ENCODE measurements at regions not wholly inside any gene's neighbourhood (a gene's known extent, or its start where the extent isn't known, plus 50 kb on each side); places are given as distances from the start of the nearest gene placed in this dataset.
"Not testable (repeated sequence)": the region's sequence is repeated elsewhere in the genome, so short reads cannot be mapped to it uniquely, and the experiment has no call there.

DNA sequence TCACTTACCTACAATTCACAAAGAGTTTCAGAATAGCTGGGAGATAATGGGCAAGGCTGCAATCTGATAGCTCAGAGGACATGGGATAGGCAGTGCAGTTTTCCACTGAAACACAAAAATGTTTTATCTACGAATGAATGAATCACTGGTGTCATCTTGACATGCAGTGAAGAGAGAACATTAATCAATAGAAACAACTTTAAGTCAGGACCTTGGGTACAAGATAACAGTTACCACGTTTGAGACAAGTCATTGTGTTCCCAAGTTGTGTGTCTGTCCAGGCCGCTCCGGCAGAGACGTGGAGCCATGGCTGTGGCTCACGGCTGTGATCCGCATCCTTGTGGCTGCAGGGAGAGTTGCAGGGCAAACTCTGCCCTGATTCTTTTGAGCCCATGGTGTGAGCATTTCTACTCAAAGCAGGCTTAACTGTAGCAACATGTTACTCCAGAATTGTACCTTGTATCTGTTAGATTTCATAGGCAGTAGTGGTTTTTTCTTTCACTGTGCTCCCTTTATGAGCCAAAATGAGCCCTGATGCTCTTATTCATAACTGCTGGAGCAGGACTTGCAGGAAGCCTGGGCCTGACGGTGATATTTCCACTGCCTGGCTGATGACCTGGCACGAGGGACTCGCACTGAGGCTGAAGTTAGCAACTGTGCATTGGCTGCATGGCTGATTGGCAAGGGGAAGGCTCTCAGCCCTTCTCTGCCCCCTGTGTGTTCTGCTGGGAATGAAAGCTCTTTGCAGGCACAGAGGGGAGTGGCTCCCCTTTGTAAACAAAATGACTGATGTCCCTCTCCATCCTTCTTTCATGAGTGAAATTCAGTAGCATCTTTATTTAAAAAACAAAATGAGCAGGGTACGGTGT, 465.2 kb downstream of the AJAP1 start:
- DNase-seq: no peak

GRCh38 chr1:5118771-5119170, 464.4 kb downstream of the AJAP1 start:
- DNase-seq: not testable (repeated sequence)

- DNase-seq: not testable (repeated sequence)
Observed at GRCh38 chr1:5118292-5118691, 463.9 kb downstream of the AJAP1 start.

DNA sequence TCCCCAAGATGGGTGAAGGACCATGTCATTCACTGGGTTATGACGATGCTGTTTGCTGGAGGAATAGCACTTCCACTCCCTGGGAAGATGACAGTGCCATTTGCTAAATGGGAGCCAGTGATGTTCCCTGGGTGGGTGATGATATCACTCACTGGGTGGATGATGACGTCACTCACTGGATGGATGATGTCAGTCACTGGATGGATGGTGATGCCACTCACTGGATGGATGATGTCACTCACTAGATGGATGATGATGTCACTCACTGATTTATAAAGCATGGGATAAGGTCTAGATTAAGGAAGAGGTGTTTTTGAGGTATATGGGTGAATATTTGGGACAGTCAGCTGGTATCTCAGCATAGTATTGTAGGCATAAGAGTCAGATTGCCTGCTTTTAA, 457.2 kb downstream of the AJAP1 start:
- DNase-seq: no peak

DNA sequence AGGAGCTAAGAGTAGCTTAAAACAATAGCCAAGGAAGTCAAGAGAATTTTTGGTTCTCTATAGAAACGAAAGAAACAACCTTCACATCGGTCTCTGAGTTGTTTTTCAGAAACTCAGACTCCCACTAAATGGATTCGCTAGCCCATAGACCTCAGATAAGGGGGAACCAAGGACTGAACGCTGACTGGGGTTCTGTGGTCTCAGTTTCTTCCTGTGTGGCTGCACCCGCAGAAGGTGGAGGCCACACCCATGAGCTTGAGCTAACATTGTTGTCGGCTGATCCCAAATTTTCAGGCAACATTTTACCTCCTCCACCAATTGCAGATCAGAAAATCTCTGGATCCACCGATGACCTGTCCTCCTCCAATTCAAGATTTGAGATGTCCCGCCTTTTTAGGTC, 456.1 kb downstream of the AJAP1 start:
- DNase-seq: no peak

- no peak for DNase-seq
Observed at GRCh38 chr1:5109633-5110032, 455.2 kb downstream of the AJAP1 start.

DNA sequence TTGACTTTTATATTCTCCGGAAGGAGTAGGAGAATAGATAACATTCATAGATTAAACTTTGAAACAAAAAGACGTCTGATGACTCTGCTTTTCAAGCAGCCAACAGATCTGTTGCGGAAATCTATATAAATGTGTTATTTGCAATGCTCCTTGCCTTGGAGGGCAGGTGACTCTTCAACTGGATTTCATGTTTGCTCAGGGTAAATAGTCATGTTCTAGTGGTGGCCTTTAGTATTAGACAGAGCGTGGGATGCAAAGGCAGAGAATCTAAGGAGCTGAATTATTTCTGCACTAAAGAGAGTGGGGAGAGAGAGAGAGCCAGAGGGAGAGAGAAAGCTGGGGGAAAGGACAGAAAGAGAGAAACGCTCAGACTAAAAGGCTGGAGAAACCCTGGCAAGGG, 454.3 kb downstream of the AJAP1 start:
- no peak for DNase-seq

- DNase-seq: no peak
Observed at GRCh38 chr1:5105744-5106143, 451.3 kb downstream of the AJAP1 start.

DNA sequence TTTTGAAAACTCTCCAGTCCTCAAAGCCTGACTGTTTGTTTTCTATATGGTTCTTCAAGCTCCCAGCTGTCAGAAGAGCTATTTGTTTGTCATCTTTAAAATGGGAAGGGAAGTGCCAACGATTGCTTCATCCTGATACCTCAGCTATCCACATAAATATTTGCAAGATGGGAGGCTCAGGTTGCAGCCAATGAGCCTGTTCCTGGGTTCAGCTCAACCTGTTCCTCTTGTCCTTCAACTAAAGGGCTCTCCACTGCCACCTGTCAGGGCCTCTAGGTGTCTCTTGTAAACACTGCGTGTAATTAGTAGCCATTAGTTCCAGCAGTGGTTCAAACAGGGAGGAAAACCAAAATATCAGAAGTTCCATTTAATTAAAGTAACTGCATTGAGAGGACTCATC, 445.1 kb downstream of the AJAP1 start:
- no peak for DNase-seq

DNA sequence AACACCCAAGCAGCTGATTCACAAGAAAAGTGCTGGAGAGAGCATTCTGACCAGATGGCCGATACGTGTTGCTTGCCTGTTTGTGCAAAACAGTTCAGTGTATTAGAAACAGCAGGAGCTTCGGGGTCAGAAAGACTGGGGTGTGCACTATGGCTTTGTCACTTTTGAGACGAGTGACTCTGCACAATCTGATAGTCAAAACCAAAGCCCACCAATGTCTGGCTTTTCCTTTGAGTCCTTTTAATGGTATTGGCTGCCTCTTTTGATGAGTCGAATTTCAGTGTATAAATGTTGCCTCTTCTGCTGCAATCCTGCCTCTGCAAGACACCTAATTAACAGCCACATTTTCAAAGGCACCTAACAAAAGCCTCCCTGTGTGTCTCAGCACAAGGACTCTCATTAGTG, 444.6 kb downstream of the AJAP1 start:
- DNase-seq: no peak

DNA sequence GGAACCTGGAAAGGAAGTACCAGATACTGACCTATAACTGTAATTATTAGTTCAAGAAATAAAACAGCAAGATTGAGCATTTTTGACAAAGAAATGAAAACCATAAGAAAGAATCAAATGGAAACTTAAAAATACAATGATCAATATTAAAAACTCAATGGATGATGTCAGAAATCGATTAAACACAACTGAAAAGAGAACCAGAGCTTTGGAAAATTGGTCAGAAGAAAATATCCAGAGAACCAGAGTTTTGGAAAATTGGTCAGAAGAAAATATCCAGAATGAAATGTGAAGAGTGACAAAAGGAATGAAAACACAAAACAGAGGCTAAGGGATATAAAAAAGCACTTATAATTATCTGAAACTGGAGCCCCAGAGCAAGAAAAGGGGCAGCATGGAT, 438.6 kb downstream of the AJAP1 start:
- DNase-seq: no peak

DNA sequence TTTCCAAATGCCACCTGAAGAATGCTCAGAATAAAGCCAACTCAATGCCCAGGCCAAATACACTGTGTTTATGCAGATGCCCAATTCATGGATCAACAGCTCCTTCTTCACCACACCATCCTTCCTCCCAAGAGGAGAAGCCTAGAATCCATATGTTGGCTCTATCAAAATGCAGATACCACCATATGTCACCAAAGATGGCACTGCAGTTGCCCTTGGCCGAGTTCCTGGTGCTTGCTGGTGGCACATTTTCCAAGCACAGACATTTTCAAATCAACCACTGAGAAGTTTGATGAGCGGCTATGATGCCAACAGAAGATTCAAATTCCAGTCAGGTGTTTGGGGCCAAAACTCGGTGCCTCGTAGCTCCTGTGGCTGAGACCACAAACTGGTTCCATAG, 430.3 kb downstream of the AJAP1 start:
- DNase-seq: no peak

GRCh38 chr1:5067246-5067645, 412.8 kb downstream of the AJAP1 start:
- DNase-seq: no peak

GRCh38 chr1:5053744-5054143, 399.3 kb downstream of the AJAP1 start:
- DNase-seq: no peak

DNA sequence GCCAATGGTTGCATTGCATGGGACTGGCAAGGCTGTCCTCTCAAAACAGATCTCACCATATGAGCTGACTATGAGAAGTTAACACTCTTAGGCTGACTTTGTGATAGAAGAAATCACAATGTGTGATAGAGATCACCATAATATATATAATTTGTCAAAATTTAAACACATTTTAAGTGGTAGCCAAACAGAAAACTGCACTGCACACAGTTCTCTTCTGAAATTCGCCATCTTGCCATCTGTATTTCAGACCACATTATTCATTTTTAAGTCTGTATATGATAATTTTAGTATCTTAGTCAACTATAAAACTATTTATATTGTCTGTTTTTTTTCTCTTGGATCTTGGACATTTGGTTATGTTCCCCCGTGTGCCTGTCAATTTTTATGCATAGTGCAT, 374.7 kb downstream of the AJAP1 start:
- no peak for DNase-seq

- DNase-seq: no peak
Observed at GRCh38 chr1:5012249-5012648, 357.8 kb downstream of the AJAP1 start.

GRCh38 chr1:5010656-5011055, 356.2 kb downstream of the AJAP1 start:
- no peak for DNase-seq

GRCh38 chr1:5010236-5010635, 355.8 kb downstream of the AJAP1 start:
- no peak for DNase-seq

DNA sequence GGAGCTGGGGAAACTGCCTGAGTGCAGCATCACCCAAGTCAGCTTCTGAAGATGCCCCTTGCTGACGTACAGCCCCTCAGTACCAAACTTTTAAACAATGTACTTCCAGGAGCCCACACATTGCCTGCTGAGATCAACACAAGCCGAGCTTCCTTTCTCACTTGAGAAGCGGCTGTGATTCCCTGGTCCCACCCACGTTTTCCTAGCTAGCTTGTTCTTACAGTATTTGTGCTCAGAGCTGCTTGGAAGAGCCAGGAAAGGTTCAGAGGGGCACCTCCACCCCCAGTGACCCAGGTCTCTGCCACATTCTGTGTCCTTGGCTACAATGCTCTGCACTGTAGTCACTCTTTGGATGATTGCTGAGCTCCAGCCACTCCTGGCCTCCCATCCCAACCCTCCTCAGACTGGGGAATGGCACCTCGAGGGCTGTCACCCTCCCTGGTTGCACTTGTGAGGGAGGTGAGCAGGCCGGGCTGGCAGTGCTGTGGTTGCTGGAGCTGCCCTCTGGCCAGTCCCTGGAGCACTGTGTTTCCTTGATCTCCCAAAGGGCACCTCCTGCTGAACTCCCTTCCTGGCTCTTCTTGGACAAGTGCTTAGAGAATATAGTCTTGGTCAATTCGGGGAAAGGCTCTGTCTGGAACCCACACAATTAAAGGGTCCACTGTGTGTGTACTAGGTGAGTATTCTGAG, 355.1 kb downstream of the AJAP1 start:
- DNase-seq: no peak

DNA sequence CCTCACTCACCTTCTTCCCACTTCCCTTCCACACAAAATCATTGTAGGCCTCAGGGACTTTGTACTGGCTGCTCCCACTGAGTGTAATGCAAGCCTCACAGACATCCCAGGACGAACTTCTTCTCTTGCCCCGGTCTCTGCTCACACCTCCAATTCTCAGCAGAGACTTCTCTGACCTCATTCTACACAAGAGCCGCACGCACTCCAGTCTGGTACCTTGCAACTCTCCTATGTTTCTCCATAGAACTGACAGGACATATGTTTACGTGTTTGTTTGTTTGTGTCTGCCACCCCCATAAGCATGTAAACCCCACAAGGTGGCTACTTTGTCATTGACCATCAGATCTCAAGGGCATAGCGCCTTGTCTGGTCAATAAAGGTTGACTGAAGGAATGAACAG, 350.8 kb downstream of the AJAP1 start:
- no peak for DNase-seq

DNA sequence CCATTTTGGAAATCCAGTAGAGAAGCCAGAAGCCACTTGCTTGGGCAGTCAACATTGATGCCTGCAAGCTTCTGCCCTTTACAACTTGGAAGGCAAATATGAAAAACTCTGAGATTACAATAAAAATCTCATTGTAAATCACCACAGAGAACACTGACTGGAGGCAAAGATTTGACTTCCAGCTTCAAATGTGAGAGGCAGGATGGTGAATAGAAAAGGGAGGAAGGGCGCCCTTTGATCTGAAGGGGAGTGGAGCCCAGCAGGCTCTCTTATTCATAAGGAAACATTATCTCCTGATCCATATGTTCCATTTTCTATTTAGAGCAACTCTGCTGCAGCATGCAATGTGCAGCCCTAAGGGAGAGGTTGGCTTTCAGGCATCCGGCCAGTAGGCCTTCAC, 348.3 kb downstream of the AJAP1 start:
- no peak for DNase-seq

- DNase-seq: no peak
Observed at GRCh38 chr1:5001466-5001865, 347.1 kb downstream of the AJAP1 start.

DNA sequence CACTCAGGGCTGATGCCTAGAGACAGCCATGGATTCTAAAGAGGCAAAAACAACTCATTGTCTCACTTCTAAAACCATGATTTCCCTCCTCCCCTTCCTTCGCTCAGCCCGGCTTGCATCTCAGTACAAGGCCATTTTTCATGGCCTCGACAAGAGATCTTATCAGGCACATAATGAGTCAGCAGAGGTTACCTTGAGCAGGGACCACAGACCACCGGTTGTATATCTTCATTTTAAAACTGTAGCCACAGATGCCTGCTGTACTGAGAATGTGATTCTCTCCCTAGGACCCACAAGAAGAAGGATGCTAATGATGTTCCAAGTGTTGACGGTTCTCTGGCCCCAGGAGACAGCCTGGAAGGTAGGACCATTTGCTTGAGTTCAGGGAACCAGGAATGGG, 331.9 kb downstream of the AJAP1 start:
- DNase-seq: no peak

GRCh38 chr1:4984841-4985240, 330.4 kb downstream of the AJAP1 start:
- DNase-seq: no peak

Measured in skin of body (tissue), 1 donor.